ENCODE measurements at regions not wholly inside any gene's neighbourhood (a gene's known extent, or its start where the extent isn't known, plus 50 kb on each side); places are given as distances from the start of the nearest gene placed in this dataset.
A peak's percentile ranks its signal among the peaks of the same experiment; 100 is the strongest.
"Not testable (repeated sequence)": the region's sequence is repeated elsewhere in the genome, so short reads cannot be mapped to it uniquely, and the experiment has no call there.

DNA sequence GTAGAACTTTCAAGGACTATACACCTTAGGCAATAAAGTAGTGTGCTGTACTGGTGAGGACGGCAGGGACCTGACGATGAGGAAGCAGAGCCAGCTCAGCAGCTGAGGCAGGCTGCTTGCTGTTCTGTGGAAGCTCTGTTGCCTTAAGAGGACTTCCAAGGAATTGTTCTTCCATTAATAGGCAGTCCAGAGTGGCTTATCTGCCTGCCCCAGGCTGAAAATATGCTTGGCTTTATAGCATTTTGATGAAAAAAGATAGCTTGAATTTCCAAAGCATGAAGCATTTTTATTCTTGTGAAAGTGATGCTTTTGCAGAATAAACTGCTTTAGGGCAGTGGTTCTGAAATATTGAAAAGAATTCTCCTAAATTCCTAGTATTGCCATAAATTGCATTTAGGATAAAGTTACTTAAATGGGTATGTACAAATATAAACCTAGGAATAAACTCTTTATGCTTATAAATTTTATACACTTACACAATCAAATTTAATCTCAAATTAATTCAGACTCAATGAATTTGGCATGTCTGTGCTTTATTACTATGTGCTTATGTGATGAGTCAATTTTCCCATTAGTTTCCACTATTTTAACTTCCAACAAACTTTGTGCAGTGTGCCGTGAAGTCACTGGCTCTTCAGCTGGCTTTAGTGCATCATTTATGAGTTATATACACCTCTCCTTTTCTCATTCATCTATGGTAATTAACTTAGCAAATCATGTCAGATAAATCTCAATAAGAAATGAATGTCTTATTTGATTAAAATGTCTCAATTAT lies 231.0 kb upstream of the RASGRP1 start:
- no peaks in the 10 kb centered on the region for H4K20me1 ChIP-seq (ENCODE audit: insufficient read depth)
- 40% methylated on average over 3 of the region's 3 CpGs for WGBS (ENCODE audit: low lambda C conversion rate)
- no peak for DNase-seq
- no peaks in the 10 kb centered on the region for H3F3A ChIP-seq (replicated peaks; ENCODE audit: insufficient read depth)
- H3K79me2 ChIP-seq (ENCODE audit: insufficient read depth) = no peaks in the 10 kb centered on the region
- no peaks in the 10 kb centered on the region for H3K27me3 ChIP-seq (ENCODE audit: insufficient read depth)
- no peak overlapping the region for H3K4me3 ChIP-seq (ENCODE audit: low read depth in 2 of 2, low read length in 1 of 2)
- TF ChIP-seq MXI1 (IDR thresholded peaks at IDR 0.05; ENCODE audit: low read depth, low read length) (no peak), GATA2 (CRISPR knock-in tag; IDR thresholded peaks at IDR 0.05) (peak; percentile 23; the same call in 1 of the 2 replicates)
- TF ChIP-seq, protein P1, sequence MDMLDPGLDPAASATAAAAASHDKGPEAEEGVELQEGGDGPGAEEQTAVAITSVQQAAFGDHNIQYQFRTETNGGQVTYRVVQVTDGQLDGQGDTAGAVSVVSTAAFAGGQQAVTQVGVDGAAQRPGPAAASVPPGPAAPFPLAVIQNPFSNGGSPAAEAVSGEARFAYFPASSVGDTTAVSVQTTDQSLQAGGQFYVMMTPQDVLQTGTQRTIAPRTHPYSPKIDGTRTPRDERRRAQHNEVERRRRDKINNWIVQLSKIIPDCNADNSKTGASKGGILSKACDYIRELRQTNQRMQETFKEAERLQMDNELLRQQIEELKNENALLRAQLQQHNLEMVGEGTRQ (IDR thresholded peaks at IDR 0.05; ENCODE audit: borderline replicate concordance, low read depth, low read length) = no peak
- no peaks in the 10 kb centered on the region for H3K9me3 ChIP-seq
- no peak overlapping the region for H3K9ac ChIP-seq
- no peak overlapping the region for H3K4me2 ChIP-seq
- peaks cover 3 to 7% of the 10 kb centered on the region in 2 experiments; a peak in 1 of 4 replicates for H3K4me1 ChIP-seq (ENCODE audit: control insufficient read depth in 1 of 2, insufficient read depth in 2 of 2, low read depth in 1 of 2, low read length in 1 of 2)
- H3K9me2 ChIP-seq = no peaks in the 10 kb centered on the region
- no peak overlapping the region for H3K27ac ChIP-seq (ENCODE audit: low read depth in 2 of 2, low read length in 1 of 2)
- H2AFZ ChIP-seq (ENCODE audit: low read depth) = no peak overlapping the region
- POLR2A ChIA-PET = no interaction called here
- no peaks in the 10 kb centered on the region for H3K36me3 ChIP-seq (replicated peaks in 1 of 2; ENCODE audit: control insufficient read depth in 1 of 2, insufficient read depth in 2 of 2, low read length in 1 of 2)
- CTCF ChIA-PET = interaction anchor here (1.3 to 2.8 kb wide), 2 partner anchors 21 to 89 kb away, joined by 3 to 12 read pairs; no protein-coding TSS in a partner anchor

DNA sequence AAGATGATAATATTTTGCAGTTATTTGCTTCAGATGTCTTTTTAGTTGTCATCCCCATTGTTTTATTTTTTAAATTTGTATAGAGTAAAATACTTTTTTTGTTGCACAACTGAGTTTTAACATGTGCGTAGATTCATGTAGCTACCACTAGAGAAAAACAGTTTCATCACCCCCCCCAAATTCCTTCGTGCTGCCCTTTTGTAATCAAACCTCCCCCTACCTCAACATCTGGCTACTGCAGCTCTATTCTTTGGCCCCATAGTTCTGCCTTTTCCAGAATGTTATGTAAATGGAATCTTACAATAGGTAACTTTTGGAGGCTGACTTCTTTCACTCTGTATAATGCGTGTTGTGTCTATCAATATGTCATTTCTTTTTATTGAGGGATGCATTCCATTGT lies 232.0 kb upstream of the RASGRP1 start:
- H3K27ac ChIP-seq (ENCODE audit: low read depth in 2 of 2, low read length in 1 of 2) = no peak overlapping the region
- no peaks in the 10 kb centered on the region for H3K9me3 ChIP-seq
- ChIA-PET POLR2A (no interaction called here), CTCF (interaction anchor here (1.3 to 2.8 kb wide), 2 partner anchors 20 to 89 kb away, joined by 3 to 12 read pairs; no protein-coding TSS in a partner anchor)
- DNase-seq = no peak
- no peak overlapping the region for H2AFZ ChIP-seq (ENCODE audit: low read depth)
- H3K79me2 ChIP-seq (ENCODE audit: insufficient read depth) = no peaks in the 10 kb centered on the region
- no peak overlapping the region for H3K4me3 ChIP-seq (ENCODE audit: low read depth in 2 of 2, low read length in 1 of 2)
- TF ChIP-seq YY1 (IDR thresholded peaks at IDR 0.05; ENCODE audit: low read depth) = no peak
- no peak for TF ChIP-seq FOXJ3 (CRISPR knock-in tag; IDR thresholded peaks at IDR 0.05)
- TF ChIP-seq GATA2 (CRISPR knock-in tag; IDR thresholded peaks at IDR 0.05) = no peak
- TF ChIP-seq MEF2A (IDR thresholded peaks at IDR 0.05; ENCODE audit: borderline replicate concordance, low read depth) = no peak
- TF ChIP-seq SIN3A (IDR thresholded peaks at IDR 0.05; ENCODE audit: borderline replicate concordance, low read depth, low read length) = no peak
- TF ChIP-seq GABPA (IDR thresholded peaks at IDR 0.05; ENCODE audit: low read depth) = no peak
- TF ChIP-seq TAF1 (IDR thresholded peaks at IDR 0.05; ENCODE audit: borderline replicate concordance, low read depth, low read length) = no peak
- TF ChIP-seq FOSL2 (IDR thresholded peaks at IDR 0.05; ENCODE audit: borderline replicate concordance, low read depth) = no peak
- TF ChIP-seq JUND (IDR thresholded peaks at IDR 0.05) = no peak
- TF ChIP-seq, protein P2, sequence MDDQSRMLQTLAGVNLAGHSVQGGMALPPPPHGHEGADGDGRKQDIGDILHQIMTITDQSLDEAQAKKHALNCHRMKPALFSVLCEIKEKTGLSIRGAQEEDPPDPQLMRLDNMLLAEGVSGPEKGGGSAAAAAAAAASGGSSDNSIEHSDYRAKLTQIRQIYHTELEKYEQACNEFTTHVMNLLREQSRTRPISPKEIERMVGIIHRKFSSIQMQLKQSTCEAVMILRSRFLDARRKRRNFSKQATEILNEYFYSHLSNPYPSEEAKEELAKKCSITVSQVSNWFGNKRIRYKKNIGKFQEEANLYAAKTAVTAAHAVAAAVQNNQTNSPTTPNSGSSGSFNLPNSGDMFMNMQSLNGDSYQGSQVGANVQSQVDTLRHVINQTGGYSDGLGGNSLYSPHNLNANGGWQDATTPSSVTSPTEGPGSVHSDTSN (IDR thresholded peaks at IDR 0.05) = no peak
- TF ChIP-seq TEAD4 (IDR thresholded peaks at IDR 0.05; ENCODE audit: borderline replicate concordance, insufficient read depth) = no peak
- no peak for TF ChIP-seq RCOR1 (IDR thresholded peaks at IDR 0.05; ENCODE audit: low read length)
- TF ChIP-seq, protein P3, sequence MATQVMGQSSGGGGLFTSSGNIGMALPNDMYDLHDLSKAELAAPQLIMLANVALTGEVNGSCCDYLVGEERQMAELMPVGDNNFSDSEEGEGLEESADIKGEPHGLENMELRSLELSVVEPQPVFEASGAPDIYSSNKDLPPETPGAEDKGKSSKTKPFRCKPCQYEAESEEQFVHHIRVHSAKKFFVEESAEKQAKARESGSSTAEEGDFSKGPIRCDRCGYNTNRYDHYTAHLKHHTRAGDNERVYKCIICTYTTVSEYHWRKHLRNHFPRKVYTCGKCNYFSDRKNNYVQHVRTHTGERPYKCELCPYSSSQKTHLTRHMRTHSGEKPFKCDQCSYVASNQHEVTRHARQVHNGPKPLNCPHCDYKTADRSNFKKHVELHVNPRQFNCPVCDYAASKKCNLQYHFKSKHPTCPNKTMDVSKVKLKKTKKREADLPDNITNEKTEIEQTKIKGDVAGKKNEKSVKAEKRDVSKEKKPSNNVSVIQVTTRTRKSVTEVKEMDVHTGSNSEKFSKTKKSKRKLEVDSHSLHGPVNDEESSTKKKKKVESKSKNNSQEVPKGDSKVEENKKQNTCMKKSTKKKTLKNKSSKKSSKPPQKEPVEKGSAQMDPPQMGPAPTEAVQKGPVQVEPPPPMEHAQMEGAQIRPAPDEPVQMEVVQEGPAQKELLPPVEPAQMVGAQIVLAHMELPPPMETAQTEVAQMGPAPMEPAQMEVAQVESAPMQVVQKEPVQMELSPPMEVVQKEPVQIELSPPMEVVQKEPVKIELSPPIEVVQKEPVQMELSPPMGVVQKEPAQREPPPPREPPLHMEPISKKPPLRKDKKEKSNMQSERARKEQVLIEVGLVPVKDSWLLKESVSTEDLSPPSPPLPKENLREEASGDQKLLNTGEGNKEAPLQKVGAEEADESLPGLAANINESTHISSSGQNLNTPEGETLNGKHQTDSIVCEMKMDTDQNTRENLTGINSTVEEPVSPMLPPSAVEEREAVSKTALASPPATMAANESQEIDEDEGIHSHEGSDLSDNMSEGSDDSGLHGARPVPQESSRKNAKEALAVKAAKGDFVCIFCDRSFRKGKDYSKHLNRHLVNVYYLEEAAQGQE (IDR thresholded peaks at IDR 0.05; ENCODE audit: low read depth, low read length) = no peak
- H4K20me1 ChIP-seq (ENCODE audit: insufficient read depth) = no peaks in the 10 kb centered on the region
- H3F3A ChIP-seq (replicated peaks; ENCODE audit: insufficient read depth) = no peaks in the 10 kb centered on the region
- H3K4me1 ChIP-seq (ENCODE audit: control insufficient read depth in 1 of 2, insufficient read depth in 2 of 2, low read depth in 1 of 2, low read length in 1 of 2) = peaks cover 3 to 7% of the 10 kb centered on the region in 2 experiments; a peak in 1 of 4 replicates
- no peak overlapping the region for H3K9ac ChIP-seq
- no peak overlapping the region for H3K4me2 ChIP-seq
- H3K36me3 ChIP-seq (replicated peaks in 1 of 2; ENCODE audit: control insufficient read depth in 1 of 2, insufficient read depth in 2 of 2, low read length in 1 of 2) = no peaks in the 10 kb centered on the region
- 92% methylated on average over 3 of the region's 3 CpGs for WGBS (ENCODE audit: low lambda C conversion rate)
- H3K9me2 ChIP-seq = no peaks in the 10 kb centered on the region
- H3K27me3 ChIP-seq (ENCODE audit: insufficient read depth) = no peaks in the 10 kb centered on the region

DNA sequence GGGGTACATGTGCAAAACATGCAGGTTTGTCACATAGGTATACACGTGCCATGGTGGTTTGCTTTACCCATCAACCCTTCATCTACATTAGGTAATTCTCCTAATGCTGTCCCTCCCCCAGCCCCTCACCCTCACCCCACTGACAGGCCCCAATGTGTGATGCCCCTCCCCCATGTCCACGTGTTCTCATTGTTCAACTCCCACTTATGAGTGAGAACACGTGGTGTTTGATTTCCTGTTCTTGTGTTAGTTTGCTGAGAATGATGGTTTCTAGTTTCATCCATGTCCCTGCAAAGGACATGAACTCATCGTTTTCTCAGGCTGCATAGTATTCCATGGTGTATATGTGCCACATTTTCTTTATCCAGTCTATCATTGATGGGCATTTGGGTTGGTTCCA lies 232.9 kb upstream of the RASGRP1 start:
- H3K36me3 ChIP-seq (replicated peaks in 1 of 2; ENCODE audit: control insufficient read depth in 1 of 2, insufficient read depth in 2 of 2, low read length in 1 of 2); H4K20me1 ChIP-seq (ENCODE audit: insufficient read depth); H3K4me1 ChIP-seq (ENCODE audit: control insufficient read depth in 1 of 2, insufficient read depth in 2 of 2, low read depth in 1 of 2, low read length in 1 of 2); H3K9ac ChIP-seq; H3K27me3 ChIP-seq (ENCODE audit: insufficient read depth); H3K79me2 ChIP-seq (ENCODE audit: insufficient read depth); H3K27ac ChIP-seq (ENCODE audit: low read depth in 2 of 2, low read length in 1 of 2); H3K9me2 ChIP-seq; POLR2A ChIA-PET; DNase-seq; H3K4me2 ChIP-seq; H3K9me3 ChIP-seq; H3K4me3 ChIP-seq (ENCODE audit: low read depth in 2 of 2, low read length in 1 of 2); H2AFZ ChIP-seq (ENCODE audit: low read depth); CTCF ChIA-PET; H3F3A ChIP-seq (replicated peaks; ENCODE audit: insufficient read depth): not testable (repeated sequence)
- WGBS (ENCODE audit: low lambda C conversion rate) = 73% methylated on average over 4 of the region's 4 CpGs

All from SK-N-SH (cell line).